Neural cell (in vitro differentiated cells): ENCODE measurements at regions not wholly inside any gene's neighbourhood (a gene's known extent, or its start where the extent isn't known, plus 50 kb on each side); places are given as distances from the start of the nearest gene placed in this dataset.

Experiments used
- H2AFZ ChIP-seq: fragments of 200-600, 300-800 bp; sonication (generic), shearing (Covaris generic); 2 replicates; pipeline ENCODE4 v1.6.0; 2014; ENCODE audit warnings: low read depth, mild to moderate bottlenecking, antibody characterized with exemption, low read length, moderate library complexity
- H3F3A ChIP-seq: fragments of 200-600 bp; shearing (Covaris generic); 2 replicates; pipeline ENCODE4 v1.6.1; 2016; ENCODE audit warnings: mild to moderate bottlenecking, moderate library complexity, mixed read lengths, antibody characterized with exemption, low read length; ENCODE audit not compliant: insufficient read depth, poor library complexity, severe bottlenecking
- H3K27ac ChIP-seq: fragments of 200-600, 300-800 bp; sonication (generic), shearing (Covaris generic); 2 replicates; pipeline ENCODE4 v1.5.1; 2014; ENCODE audit warnings: mild to moderate bottlenecking, low read length, moderate library complexity
- H3K27me3 ChIP-seq: fragments of 300-800, 200-600 bp; sonication (generic), shearing (Covaris generic); 2 replicates; pipeline ENCODE4 v1.6.0; 2014; ENCODE audit warnings: mild to moderate bottlenecking, low read depth, low read length, moderate library complexity; ENCODE audit not compliant: insufficient read depth
- H3K36me3 ChIP-seq: fragments of 300-800, 200-600 bp; sonication (generic), shearing (Covaris generic); 2 replicates; pipeline ENCODE4 v1.5.1; 2014; ENCODE audit warnings: mild to moderate bottlenecking, antibody characterized with exemption, low read length, moderate library complexity; ENCODE audit not compliant: insufficient read depth
- H3K4me2 ChIP-seq: fragments of 300-800, 200-600 bp; sonication (generic), shearing (Covaris generic); 2 replicates; pipeline ENCODE4 v1.6.0; 2014; ENCODE audit warnings: mild to moderate bottlenecking, low read length
- H3K4me3 ChIP-seq: fragments of 300-800, 200-600 bp; sonication (generic), shearing (Covaris generic); 2 replicates; pipeline ENCODE4 v1.5.1; 2014; ENCODE audit warnings: mild to moderate bottlenecking, low read length, moderate library complexity
- H3K79me2 ChIP-seq: fragments of 200-600 bp; shearing (Covaris generic); replicated peaks from 2 replicates; pipeline ENCODE4 v1.6.0; 2014; ENCODE audit warnings: mild to moderate bottlenecking, low read length, moderate library complexity; ENCODE audit not compliant: insufficient read depth
- H3K9ac ChIP-seq: fragments of 300-800, 200-600 bp; sonication (generic), shearing (Covaris generic); 2 replicates; pipeline ENCODE4 v1.6.1; 2016; ENCODE audit warnings: mild to moderate bottlenecking, low read length, mixed read lengths
- H3K9me2 ChIP-seq: fragments of 200-600 bp; shearing (Covaris generic); 2 replicates; pipeline ENCODE4 v1.6.1; 2016; ENCODE audit warnings: mild to moderate bottlenecking, low read length, mixed read lengths; ENCODE audit not compliant: insufficient read depth
- H3K9me3 ChIP-seq: fragments of 200-600, 300-800 bp; sonication (generic), shearing (Covaris generic); 2 replicates; pipeline ENCODE4 v1.6.1; 2016; ENCODE audit warnings: mild to moderate bottlenecking, mixed run types, low read length, moderate library complexity, mixed read lengths
- H4K20me1 ChIP-seq: fragments of 200-600 bp; shearing (Covaris generic); 2 replicates; pipeline ENCODE4 v1.6.1; 2016; ENCODE audit warnings: mild to moderate bottlenecking, mixed run types; ENCODE audit not compliant: insufficient read depth
- CTCF ChIP-seq: fragments of 450-650 bp; IDR thresholded peaks from 2 replicates; pipeline ENCODE4 v1.5.1; 2014; ENCODE audit warnings: antibody characterized with exemption, mild to moderate bottlenecking, moderate library complexity; ENCODE audit not compliant: poor library complexity, severe bottlenecking
- EP300 ChIP-seq: fragments of 450-650 bp; conservative IDR thresholded peaks from 2 replicates; pipeline ENCODE4 v1.6.1; 2014; ENCODE audit warnings: antibody characterized with exemption, mild to moderate bottlenecking, moderate library complexity; ENCODE audit not compliant: poor library complexity, severe bottlenecking
- EZH2 ChIP-seq: fragments of 200-600, 300-800 bp; shearing (Covaris generic), sonication (generic); IDR thresholded peaks from 2 replicates; pipeline ENCODE4 v1.6.1; 2014; ENCODE audit warnings: antibody characterized with exemption, low read length, borderline replicate concordance, mild to moderate bottlenecking; ENCODE audit not compliant: insufficient read depth, poor library complexity, severe bottlenecking
- MXI1 ChIP-seq: fragments of 450-650 bp; conservative IDR thresholded peaks from 2 replicates; pipeline ENCODE4 v1.6.1; 2014; ENCODE audit warnings: antibody characterized with exemption, mild to moderate bottlenecking; ENCODE audit not compliant: poor library complexity, severe bottlenecking
- POLR2AphosphoS5 ChIP-seq: IDR thresholded peaks from 2 replicates; pipeline ENCODE4 v1.6.1; 2012
- RAD21 ChIP-seq: fragments of 450-650 bp; conservative IDR thresholded peaks from 2 replicates; pipeline ENCODE4 v1.6.1; 2014; ENCODE audit warnings: antibody characterized with exemption, mild to moderate bottlenecking, moderate library complexity
- REST ChIP-seq: IDR thresholded peaks from 2 replicates; pipeline ENCODE4 v1.6.1; 2012; ENCODE audit warnings: borderline replicate concordance
- SMC3 ChIP-seq: fragments of 450-650 bp; conservative IDR thresholded peaks from 2 replicates; pipeline ENCODE4 v1.6.1; 2014; ENCODE audit warnings: antibody characterized with exemption, mild to moderate bottlenecking, moderate library complexity; ENCODE audit not compliant: poor library complexity
- TAF1 ChIP-seq: IDR thresholded peaks from 2 replicates; pipeline ENCODE4 v1.6.1; 2012; ENCODE audit warnings: low read depth

GRCh38 chr10:130557181-130557845 is 421.1 kb downstream of the GLRX3 start:
- Histone ChIP-seq H3K9ac (no peak overlapping the region), H3K4me2 (no peak overlapping the region), H3K9me3 (no peaks in the 10 kb centered on the region), H3K36me3 (no peaks in the 10 kb centered on the region), H4K20me1 (no peaks in the 10 kb centered on the region), H3K9me2 (no peaks in the 10 kb centered on the region), H2AFZ (no peak overlapping the region), H3K27me3 (no peaks in the 10 kb centered on the region), H3F3A (no peaks in the 10 kb centered on the region), H3K4me3 (no peak overlapping the region), H3K79me2 (no peaks in the 10 kb centered on the region), H3K27ac (no peak overlapping the region)
- TF ChIP-seq EZH2: no peak
- TF ChIP-seq TAF1: no peak
- TF ChIP-seq SMC3: no peak
- TF ChIP-seq REST: no peak
- no peak for TF ChIP-seq EP300
- no peak for TF ChIP-seq RAD21
- TF ChIP-seq MXI1: no peak
- no peak for TF ChIP-seq POLR2AphosphoS5
- no peak for TF ChIP-seq CTCF

GRCh38 chr10:130558746-130559546 is 422.8 kb downstream of the GLRX3 start:
- Histone ChIP-seq H3K27ac (no peak overlapping the region), H3K79me2 (no peaks in the 10 kb centered on the region)
- TF ChIP-seq CTCF (no peak), EZH2 (no peak), POLR2AphosphoS5 (no peak), MXI1 (no peak)

More at GRCh38 chr10:130558746-130559546, 422.8 kb downstream of the GLRX3 start:
- H3K4me3 ChIP-seq: no peak overlapping the region
- no peak overlapping the region for H3K4me2 ChIP-seq
- no peaks in the 10 kb centered on the region for H3K9me2 ChIP-seq
- H2AFZ ChIP-seq: no peak overlapping the region
- H3K27me3 ChIP-seq: no peaks in the 10 kb centered on the region
- H3K9me3 ChIP-seq: no peaks in the 10 kb centered on the region
- no peaks in the 10 kb centered on the region for H4K20me1 ChIP-seq
- H3K9ac ChIP-seq: no peak overlapping the region
- H3K36me3 ChIP-seq: no peaks in the 10 kb centered on the region
- no peaks in the 10 kb centered on the region for H3F3A ChIP-seq
